Endodermal cell (in vitro differentiated cells): ENCODE measurements at regions not wholly inside any gene's neighbourhood (a gene's known extent, or its start where the extent isn't known, plus 50 kb on each side); places are given as distances from the start of the nearest gene placed in this dataset.
A peak's percentile ranks its signal among the peaks of the same experiment; 100 is the strongest.

Experiments
- DNase-seq: peaks from one replicate; pipeline ENCODE4 v3.0.0-alpha.2; 2017
- H3K27ac ChIP-seq: 2 replicates; pipeline ENCODE4 v1.5.1; 2013; ENCODE audit warnings: mild to moderate bottlenecking, low read depth, low read length, moderate library complexity
- H3K27me3 ChIP-seq: 2 replicates; pipeline ENCODE4 v1.6.1; 2013; ENCODE audit warnings: mild to moderate bottlenecking, low read length, moderate library complexity; ENCODE audit not compliant: insufficient read depth, control insufficient read depth, poor library complexity, severe bottlenecking
- H3K36me3 ChIP-seq: 2 replicates; pipeline ENCODE4 v1.7.0; 2013; ENCODE audit warnings: mild to moderate bottlenecking, low read length, moderate library complexity; ENCODE audit not compliant: control insufficient read depth, insufficient read depth
- H3K4me1 ChIP-seq: one replicate; pipeline ENCODE4 v1.7.0; 2013; ENCODE audit warnings: low read length; ENCODE audit not compliant: control insufficient read depth, insufficient read depth
- H3K4me3 ChIP-seq: 2 replicates; pipeline ENCODE4 v1.5.1; 2013; ENCODE audit warnings: mild to moderate bottlenecking, low read length, moderate library complexity
- H3K9ac ChIP-seq: 2 replicates; pipeline ENCODE4 v1.6.1; 2013; ENCODE audit warnings: mild to moderate bottlenecking, low read length, moderate library complexity; ENCODE audit not compliant: poor library complexity, severe bottlenecking; ENCODE audit errors: extremely low read depth
- H3K9me3 ChIP-seq: 2 replicates; pipeline ENCODE4 v1.6.1; 2013; ENCODE audit warnings: mild to moderate bottlenecking, low read length, moderate library complexity; ENCODE audit not compliant: control insufficient read depth
- H3K27ac Mint-ChIP-seq: 2 replicates; pipeline ENCODE4 v1.8.0; 2020; ENCODE audit warnings: mixed read lengths
- H3K27me3 Mint-ChIP-seq: 2 replicates; pipeline ENCODE4 v1.8.0; 2021; ENCODE audit warnings: mild to moderate bottlenecking, mixed read lengths; ENCODE audit not compliant: insufficient read depth
- H3K36me3 Mint-ChIP-seq: 2 replicates; pipeline ENCODE4 v1.8.0; 2020; ENCODE audit warnings: low read depth, mixed read lengths
- H3K4me1 Mint-ChIP-seq: 2 replicates; pipeline ENCODE4 v1.8.0; 2020; ENCODE audit warnings: mixed read lengths
- H3K4me3 Mint-ChIP-seq: 2 replicates; pipeline ENCODE4 v1.8.0; 2020; ENCODE audit warnings: mild to moderate bottlenecking, moderate library complexity, mixed read lengths
- H3K9me3 Mint-ChIP-seq: 2 replicates; pipeline ENCODE4 v1.8.0; 2020; ENCODE audit warnings: mild to moderate bottlenecking, mixed read lengths
- CTCF ChIP-seq: fragments of 200-600 bp; sonication (generic); conservative IDR thresholded peaks from 2 replicates; pipeline ENCODE4 v1.5.0; 2021; ENCODE audit warnings: antibody characterized with exemption, mild to moderate bottlenecking
- WGBS, 2 experiments: methylation state at CpG; one replicate each; pipeline versions ENCODE4 v1.1.5 to v1.1.7; 2013; ENCODE audit warnings: missing lambda C conversion rate in 2 of 2, mixed read lengths in 1 of 2; ENCODE audit not compliant: insufficient coverage in 1 of 2, insufficient read length in 1 of 2; 5-methylcytosine and 5-hydroxymethylcytosine counted together

GRCh38 chr1:164384262-164384661 lies 174.7 kb upstream of the PBX1 start:
- no peak overlapping the region for H3K9ac ChIP-seq
- H3K27ac Mint-ChIP-seq: no peak overlapping the region

DNA sequence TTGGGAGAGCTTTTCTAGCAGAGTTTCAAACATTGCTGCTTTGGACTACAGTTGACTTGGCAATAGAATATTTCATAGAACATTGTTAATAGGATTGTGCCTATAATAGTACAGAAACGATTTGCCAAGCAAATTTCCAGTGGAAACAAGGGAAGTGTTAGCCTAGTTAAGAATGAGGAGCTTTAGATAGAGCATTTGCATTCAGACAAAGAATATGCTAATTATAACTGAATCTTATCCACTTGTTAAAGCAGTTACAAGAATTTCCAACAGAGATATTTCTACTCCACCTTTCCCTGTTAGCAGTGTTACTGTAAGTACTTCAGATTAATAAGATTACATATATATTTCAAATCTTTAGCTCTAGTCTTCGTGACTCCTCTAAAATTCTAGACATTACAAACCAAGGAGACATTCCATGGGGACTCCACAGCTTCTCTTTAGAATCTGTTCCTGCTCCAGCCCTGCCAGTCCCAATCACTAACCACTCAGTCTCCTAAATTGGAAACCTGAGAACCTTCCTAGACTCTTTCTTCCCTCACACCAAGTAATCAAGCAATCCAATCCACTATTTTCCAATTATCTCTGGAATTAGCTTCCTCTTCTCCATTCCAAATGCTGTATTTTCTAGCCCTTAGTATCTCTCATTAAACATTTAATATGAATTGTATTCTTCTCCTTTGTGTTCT lies 141.8 kb upstream of the PBX1 start:
- H3K9me3 ChIP-seq: no peaks in the 10 kb centered on the region
- no peak overlapping the region for H3K9ac ChIP-seq
- H3K4me1 Mint-ChIP-seq: peaks cover 9% of the 10 kb centered on the region
- H3K36me3 ChIP-seq: no peaks in the 10 kb centered on the region
- no peak overlapping the region for H3K27ac ChIP-seq
- H3K36me3 Mint-ChIP-seq: no peaks in the 10 kb centered on the region
- H3K27me3 ChIP-seq: no peaks in the 10 kb centered on the region
- TF ChIP-seq CTCF: no peak
- WGBS, 2 experiments: 46 to 54% methylated on average over 1 to 2 of the region's 2 CpGs
- DNase-seq: no peak
- H3K4me3 Mint-ChIP-seq: no peak overlapping the region
- peak overlapping the region; percentile 27 for H3K27ac Mint-ChIP-seq
- no peaks in the 10 kb centered on the region for H3K27me3 Mint-ChIP-seq
- no peaks in the 10 kb centered on the region for H3K4me1 ChIP-seq
- H3K4me3 ChIP-seq: peak overlapping the region; percentile 41
- H3K9me3 Mint-ChIP-seq: no peaks in the 10 kb centered on the region

More at GRCh38 chr1:164384262-164384661, 174.7 kb upstream of the PBX1 start:
- no peaks in the 10 kb centered on the region for H3K36me3 ChIP-seq
- H3K4me3 Mint-ChIP-seq: no peak overlapping the region
- no peak for TF ChIP-seq CTCF
- H3K27me3 Mint-ChIP-seq: no peaks in the 10 kb centered on the region
- H3K9me3 ChIP-seq: no peaks in the 10 kb centered on the region
- H3K36me3 Mint-ChIP-seq: no peaks in the 10 kb centered on the region
- no peaks in the 10 kb centered on the region for H3K4me1 ChIP-seq
- no peak for DNase-seq
- 88 to 94% methylated on average over 2 to 3 of the region's 3 CpGs for WGBS, 2 experiments
- no peaks in the 10 kb centered on the region for H3K27me3 ChIP-seq
- no peaks in the 10 kb centered on the region for H3K9me3 Mint-ChIP-seq
- H3K27ac ChIP-seq: no peak overlapping the region
- H3K4me3 ChIP-seq: no peak overlapping the region
- H3K4me1 Mint-ChIP-seq: peaks cover 5% of the 10 kb centered on the region

GRCh38 chr1:164423136-164423535 lies 135.8 kb upstream of the PBX1 start:
- H3K27me3 ChIP-seq: no peaks in the 10 kb centered on the region
- H3K36me3 Mint-ChIP-seq: no peaks in the 10 kb centered on the region
- no peaks in the 10 kb centered on the region for H3K4me1 ChIP-seq
- DNase-seq: peak; percentile 47
- no peak for TF ChIP-seq CTCF
- H3K27me3 Mint-ChIP-seq: no peaks in the 10 kb centered on the region
- no peak overlapping the region for H3K9ac ChIP-seq
- WGBS, 2 experiments: 71 to 88% methylated on average over 1 of the region's 1 CpG
- H3K27ac ChIP-seq: no peak overlapping the region
- H3K9me3 ChIP-seq: no peaks in the 10 kb centered on the region
- H3K36me3 ChIP-seq: no peaks in the 10 kb centered on the region
- peaks cover 9% of the 10 kb centered on the region for H3K4me1 Mint-ChIP-seq
- H3K9me3 Mint-ChIP-seq: no peaks in the 10 kb centered on the region
- no peak overlapping the region for H3K4me3 Mint-ChIP-seq
- no peak overlapping the region for H3K27ac Mint-ChIP-seq
- no peak overlapping the region for H3K4me3 ChIP-seq
